Erythroblast (primary cell): ENCODE measurements at regions not wholly inside any gene's neighbourhood (a gene's known extent, or its start where the extent isn't known, plus 50 kb on each side); places are given as distances from the start of the nearest gene placed in this dataset.

Experiments
- GATA1 ChIP-seq: IDR thresholded peaks from 2 replicates; pipeline ENCODE4 v1.6.1; 2011; ENCODE audit warnings: low read depth, mild to moderate bottlenecking, control low read depth, low read length, moderate library complexity
- POLR2A ChIP-seq: IDR thresholded peaks from 2 replicates; pipeline ENCODE4 v1.6.1; 2011; ENCODE audit warnings: mild to moderate bottlenecking, low read length

- TF ChIP-seq POLR2A (no peak), GATA1 (no peak)
These were observed 535.6 kb upstream of the ATP2B1 start for GRCh38 chr12:90244232-90244631.
